Prostate gland (tissue), 2 donors: ENCODE measurements at regions not wholly inside any gene's neighbourhood (a gene's known extent, or its start where the extent isn't known, plus 50 kb on each side); places are given as distances from the start of the nearest gene placed in this dataset.

Experiments used
- POLR2A ChIP-seq: fragments of 450-650 bp; IDR thresholded peaks from one replicate; pipeline ENCODE4 v1.6.1; 2016; ENCODE audit warnings: antibody characterized with exemption, mild to moderate bottlenecking
- POLR2AphosphoS5 ChIP-seq: sonication (generic); formaldehyde crosslinking; IDR thresholded peaks from one replicate; pipeline ENCODE4 v1.6.1; 2017; ENCODE audit warnings: antibody characterized with exemption
- TF ChIP-seq, protein P1 (sequence below), 4 experiments: fragments of 200-600 bp in 2 of 4; fragments of 450-650 bp in 2 of 4; sonication (generic) in 2 of 4; IDR thresholded peaks; 1 replicate in 3 of 4; 2 replicates in 1 of 4; pipeline ENCODE4 v1.5.1; 2016 to 2019; ENCODE audit warnings: antibody characterized with exemption in 4 of 4, mild to moderate bottlenecking in 2 of 4, moderate library complexity in 2 of 4

GRCh38 chr20:10970109-10970508 lies 296.3 kb upstream of the JAG1 start:
- TF ChIP-seq, protein P1, sequence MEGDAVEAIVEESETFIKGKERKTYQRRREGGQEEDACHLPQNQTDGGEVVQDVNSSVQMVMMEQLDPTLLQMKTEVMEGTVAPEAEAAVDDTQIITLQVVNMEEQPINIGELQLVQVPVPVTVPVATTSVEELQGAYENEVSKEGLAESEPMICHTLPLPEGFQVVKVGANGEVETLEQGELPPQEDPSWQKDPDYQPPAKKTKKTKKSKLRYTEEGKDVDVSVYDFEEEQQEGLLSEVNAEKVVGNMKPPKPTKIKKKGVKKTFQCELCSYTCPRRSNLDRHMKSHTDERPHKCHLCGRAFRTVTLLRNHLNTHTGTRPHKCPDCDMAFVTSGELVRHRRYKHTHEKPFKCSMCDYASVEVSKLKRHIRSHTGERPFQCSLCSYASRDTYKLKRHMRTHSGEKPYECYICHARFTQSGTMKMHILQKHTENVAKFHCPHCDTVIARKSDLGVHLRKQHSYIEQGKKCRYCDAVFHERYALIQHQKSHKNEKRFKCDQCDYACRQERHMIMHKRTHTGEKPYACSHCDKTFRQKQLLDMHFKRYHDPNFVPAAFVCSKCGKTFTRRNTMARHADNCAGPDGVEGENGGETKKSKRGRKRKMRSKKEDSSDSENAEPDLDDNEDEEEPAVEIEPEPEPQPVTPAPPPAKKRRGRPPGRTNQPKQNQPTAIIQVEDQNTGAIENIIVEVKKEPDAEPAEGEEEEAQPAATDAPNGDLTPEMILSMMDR (IDR thresholded peaks at IDR 0.05) = no peak
- no peak for TF ChIP-seq POLR2AphosphoS5
- no peak for TF ChIP-seq POLR2A
